HG02759 (cell line): ENCODE measurements at regions not wholly inside any gene's neighbourhood (a gene's known extent, or its start where the extent isn't known, plus 50 kb on each side); places are given as distances from the start of the nearest gene placed in this dataset.
"Not testable (repeated sequence)": the region's sequence is repeated elsewhere in the genome, so short reads cannot be mapped to it uniquely, and the experiment has no call there.

Experiments used
- ATAC-seq: cut with Tn5 transposase; IDR thresholded peaks from one replicate; pipeline ENCODE4 v1.9.1; 2021; ENCODE audit warnings: mild to moderate bottlenecking, moderate library complexity; ENCODE audit not compliant: unreplicated experiment

- ATAC-seq, result no peak
Measured at GRCh38 chr9:82880336-82881050, 182.4 kb downstream of the RASEF start.

DNA sequence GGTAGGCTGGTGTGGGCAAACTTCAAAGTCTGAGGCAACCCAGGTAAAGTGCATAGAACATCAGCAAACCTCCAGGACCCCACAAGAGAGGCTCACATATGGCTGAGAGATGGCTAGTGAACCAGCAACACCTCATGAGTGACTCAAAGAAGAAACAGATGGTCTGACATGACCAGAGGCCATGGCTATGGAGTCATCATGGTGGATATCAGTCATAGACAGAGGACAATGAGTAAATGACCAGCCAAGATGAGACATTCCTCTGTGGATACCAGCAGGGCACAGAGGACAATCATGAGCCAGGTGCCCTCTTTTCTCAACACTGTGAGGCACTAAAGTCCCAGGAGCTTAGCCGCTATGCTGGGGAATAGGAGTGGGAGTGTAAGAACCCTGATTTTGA lies 180.8 kb downstream of the RASEF start:
- no peak for ATAC-seq

- no peak for ATAC-seq
Measured at GRCh38 chr9:82882748-82883147, 180.2 kb downstream of the RASEF start.

DNA sequence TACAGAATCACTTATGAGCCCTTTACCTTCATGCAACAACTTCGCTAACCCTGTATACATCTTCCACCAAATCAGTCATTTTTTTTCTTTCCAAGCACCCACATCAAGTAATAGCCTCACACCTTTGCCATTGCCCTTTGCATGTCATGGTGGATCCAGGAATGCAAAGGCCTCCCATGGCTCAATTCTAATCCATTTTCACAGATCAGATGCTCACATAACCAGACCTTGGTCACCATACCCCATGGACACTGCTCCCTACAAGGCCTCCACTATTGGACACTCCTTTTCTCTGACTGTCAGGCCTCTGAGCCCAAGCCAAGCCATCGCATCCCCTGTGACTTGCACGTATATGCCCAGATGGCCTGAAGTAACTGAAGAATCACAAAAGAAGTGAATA lies 179.5 kb downstream of the RASEF start:
- no peak for ATAC-seq

GRCh38 chr9:82883974-82884373 lies 179.0 kb downstream of the RASEF start:
- not testable (repeated sequence) for ATAC-seq

DNA sequence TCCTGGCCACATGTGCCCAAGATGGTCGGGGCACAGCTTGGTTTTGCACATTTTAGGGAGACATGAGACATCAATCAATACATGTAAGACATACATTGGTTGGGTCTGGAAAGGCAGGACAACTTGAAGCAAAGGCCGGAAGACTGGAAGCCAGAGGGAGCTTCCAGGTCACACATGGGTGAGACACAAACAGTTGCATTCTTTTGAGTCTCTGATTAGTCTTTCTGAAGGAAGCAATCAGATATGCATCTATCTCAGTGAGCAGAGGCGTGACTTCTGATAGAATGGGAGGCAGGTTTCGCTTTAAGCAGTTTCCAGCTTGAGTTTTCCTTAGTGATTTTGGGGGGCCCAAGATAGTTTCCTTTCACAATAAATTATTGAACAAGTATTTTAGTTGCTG lies 172.5 kb downstream of the RASEF start:
- ATAC-seq, result no peak

GRCh38 chr9:82890865-82891264 lies 172.1 kb downstream of the RASEF start:
- ATAC-seq, result no peak

DNA sequence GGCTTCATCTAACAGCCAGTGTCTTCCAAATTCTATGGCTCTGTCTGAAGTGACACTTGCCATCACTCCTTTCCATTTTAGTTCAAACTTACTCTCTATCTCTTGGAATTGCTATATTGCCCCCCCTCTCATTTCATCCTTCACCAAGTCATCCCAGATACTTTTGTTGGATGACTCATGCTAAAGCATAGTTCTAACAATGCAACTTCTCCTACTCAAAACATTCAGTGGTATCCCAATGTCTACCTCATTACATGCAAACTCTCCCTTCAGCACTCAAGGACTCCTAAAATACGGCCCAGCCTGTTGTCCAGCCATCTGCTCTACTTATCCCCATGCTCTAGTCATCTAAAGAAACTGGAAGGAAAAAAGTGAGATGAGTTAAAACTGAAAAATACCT lies 171.6 kb downstream of the RASEF start:
- ATAC-seq, result no peak

GRCh38 chr9:82893549-82893948 lies 169.4 kb downstream of the RASEF start:
- no peak for ATAC-seq

DNA sequence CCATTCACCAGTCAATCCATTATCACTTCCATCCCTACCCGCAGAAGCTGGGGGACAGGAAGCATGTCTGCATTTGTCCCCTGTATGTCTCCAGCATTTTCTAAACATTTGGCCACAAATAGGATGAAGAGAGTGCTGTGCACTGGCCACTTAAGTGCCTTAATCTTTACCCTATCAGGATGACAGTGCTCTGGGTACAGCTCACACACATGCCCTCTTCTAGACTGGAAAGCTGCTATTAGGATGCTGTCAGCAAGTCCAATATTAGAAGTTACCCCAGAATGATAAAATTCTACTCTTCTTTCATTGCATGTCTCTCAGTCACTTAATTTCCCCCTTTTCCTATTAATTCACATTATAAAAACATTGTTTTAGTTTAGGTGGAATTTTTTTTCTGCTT lies 168.4 kb downstream of the RASEF start:
- ATAC-seq, result no peak

DNA sequence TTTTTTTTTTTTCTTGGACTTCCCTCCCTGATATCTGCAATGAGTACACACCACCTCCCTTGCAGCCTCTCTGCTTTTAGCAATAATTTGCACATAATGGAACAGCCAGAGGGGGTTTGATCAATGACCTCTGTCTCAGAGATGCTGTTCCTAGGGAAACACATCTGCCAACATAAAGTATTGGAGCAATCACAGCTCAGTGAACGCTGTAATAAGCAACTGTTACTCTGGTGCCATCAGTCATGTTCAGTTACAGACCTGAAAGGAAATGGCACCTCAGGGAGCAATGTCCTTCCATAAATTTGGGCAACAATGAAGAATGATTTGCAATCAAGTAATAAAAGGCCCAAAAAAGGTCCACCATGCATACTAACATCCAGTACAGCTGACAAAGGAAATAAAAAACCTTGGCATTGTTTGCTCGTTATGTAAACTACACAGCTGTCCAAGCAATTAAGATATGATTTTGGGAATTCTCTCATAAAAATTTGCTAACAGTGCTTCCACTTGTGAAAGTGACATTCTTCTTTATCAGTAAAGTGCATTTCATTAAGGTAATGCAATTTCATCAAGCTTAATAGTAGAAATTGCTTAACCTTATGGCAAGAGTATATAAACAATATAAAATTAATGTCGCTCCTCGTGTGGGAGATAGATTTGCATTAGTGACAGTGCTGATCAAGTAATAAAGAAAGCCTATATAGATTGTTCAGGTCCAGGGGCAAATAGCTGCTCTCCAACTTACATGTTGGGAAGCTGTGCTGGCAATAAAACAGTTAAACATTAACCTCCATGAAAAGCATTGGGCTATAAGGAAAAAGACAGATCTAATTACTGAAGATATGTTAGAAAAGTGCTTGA lies 167.8 kb downstream of the RASEF start:
- ATAC-seq, result no peak

GRCh38 chr9:82895822-82896110 lies 167.2 kb downstream of the RASEF start:
- ATAC-seq, result no peak

DNA sequence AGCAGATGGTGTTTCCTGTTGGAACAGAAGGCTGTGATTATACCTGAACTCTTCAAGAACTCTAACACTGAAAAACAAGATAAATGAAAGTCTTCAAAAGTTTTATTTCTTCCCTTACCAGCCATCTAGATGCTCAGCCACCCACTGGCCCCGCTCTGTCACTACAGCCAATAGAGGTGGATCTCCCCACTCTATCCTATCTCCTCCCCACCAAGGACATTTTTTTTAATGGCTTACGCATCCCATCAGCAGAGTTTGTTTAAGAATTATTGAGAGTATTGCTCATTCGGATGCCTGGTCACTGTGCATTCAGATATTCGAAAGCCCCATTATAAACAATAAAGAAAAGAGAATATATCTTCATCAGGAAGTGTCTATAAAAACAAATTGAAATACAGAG lies 159.4 kb downstream of the RASEF start:
- no peak for ATAC-seq

DNA sequence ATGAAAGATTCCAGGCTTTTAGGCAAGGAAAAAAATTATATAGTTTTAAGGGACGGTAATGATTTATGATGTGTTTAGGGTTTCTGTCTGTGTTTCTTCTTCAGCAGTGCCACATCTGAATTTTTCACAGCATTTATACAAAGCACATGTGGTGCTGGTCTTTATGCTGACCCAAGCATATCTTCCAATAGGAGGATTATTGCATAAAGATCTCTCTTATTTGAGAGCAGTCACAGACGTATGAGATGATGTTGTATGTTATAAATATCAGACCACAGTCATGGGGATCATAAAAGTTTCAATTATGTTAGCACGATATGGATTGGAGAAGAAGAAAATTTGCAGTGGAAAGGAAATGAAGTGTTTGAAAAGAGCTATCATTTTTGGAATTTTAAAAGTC lies 150.9 kb downstream of the RASEF start:
- no peak for ATAC-seq

- ATAC-seq, result no peak
Measured at GRCh38 chr9:82912645-82913044, 150.3 kb downstream of the RASEF start.

DNA sequence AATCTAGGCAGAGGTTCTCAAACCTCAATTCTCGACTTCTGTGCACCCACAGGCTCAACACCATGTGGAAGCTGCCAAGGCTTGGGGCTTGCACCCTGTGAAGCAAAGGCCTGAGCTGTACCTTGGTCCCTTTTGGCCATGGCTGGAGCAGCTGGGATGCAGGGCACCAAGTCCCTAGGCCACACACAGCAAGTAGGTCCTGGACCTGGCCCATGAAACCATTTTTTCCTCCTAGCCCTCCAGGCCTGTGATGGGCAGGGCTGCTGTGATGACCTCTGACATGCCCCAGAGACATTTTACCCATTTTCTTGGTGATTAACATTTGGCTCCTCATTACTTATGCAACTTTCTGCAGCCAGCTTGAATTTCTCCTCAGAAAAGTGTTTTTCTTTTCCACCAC lies 146.7 kb downstream of the RASEF start:
- not testable (repeated sequence) for ATAC-seq

DNA sequence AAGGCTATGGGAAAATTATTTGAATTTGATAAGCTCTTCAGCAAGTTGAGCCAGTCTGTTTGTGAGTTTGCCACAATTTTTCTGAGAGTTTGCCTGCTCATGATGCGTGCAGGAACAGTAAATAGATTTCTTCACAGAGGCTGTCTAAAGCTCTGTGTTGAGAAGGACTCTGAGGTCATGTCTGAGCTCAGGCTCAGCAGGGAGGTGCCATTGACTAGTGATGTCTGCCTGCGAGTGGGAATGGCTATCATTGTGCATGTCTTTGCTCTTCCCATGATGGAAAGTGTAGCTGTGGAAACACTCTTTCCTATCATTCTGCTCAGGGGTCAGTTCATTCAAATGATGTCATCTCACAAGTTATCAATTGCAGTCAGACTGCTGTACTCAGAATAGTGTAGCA lies 142.8 kb downstream of the RASEF start:
- no peak for ATAC-seq

- ATAC-seq, result no peak
Measured at GRCh38 chr9:82922686-82923085, 140.3 kb downstream of the RASEF start.

GRCh38 chr9:82923092-82923911 lies 139.6 kb downstream of the RASEF start:
- ATAC-seq, result no peak

- ATAC-seq, result no peak
Measured at GRCh38 chr9:82923912-82924605, 138.9 kb downstream of the RASEF start.
